ENCODE measurements at regions not wholly inside any gene's neighbourhood (a gene's known extent, or its start where the extent isn't known, plus 50 kb on each side); places are given as distances from the start of the nearest gene placed in this dataset.

DNA sequence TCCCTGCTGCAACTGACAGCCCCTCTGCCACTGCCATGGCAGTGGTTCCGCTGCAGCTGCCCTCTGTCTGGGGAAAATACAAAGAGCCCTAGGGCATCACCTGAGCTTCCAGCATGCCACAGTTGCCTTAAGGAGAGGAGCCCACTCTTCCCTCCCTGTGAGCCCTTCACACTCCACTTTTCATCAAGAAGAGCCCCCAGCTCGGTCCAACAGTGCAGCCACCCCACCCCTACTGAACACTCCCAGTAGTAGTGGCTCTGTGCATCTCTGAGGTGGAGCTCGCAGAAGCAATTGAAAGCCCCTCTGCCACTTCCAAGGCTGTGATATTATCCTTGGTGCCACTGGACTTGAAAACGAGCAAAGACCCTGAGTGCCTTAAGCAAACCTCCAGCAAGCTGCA lies 696.8 kb upstream of the COX7C start:
- Histone ChIP-seq H3K23ac (ENCODE audit: low read depth, low read length, poor library complexity) (no peak overlapping the region), H3K4me3 (ENCODE audit: low read length in 2 of 2) (no peak overlapping the region), H3K9ac (ENCODE audit: low read depth, low read length, poor library complexity) (no peak overlapping the region), H2BK120ac (ENCODE audit: low read depth, low read length) (no peak overlapping the region), H4K91ac (ENCODE audit: low read depth, low read length, poor library complexity) (no peak overlapping the region), H2AFZ (ENCODE audit: low read length) (no peak overlapping the region), H2BK15ac (ENCODE audit: low read length) (no peak overlapping the region), H3K27ac (replicated peaks; ENCODE audit: low read length) (no peak overlapping the region), H2BK12ac (ENCODE audit: low read length) (no peak overlapping the region), H3K27me3 (ENCODE audit: control insufficient read depth in 3 of 3, insufficient read depth in 3 of 3, low read depth in 1 of 3, low read length in 3 of 3) (no peaks in the 10 kb centered on the region), H2BK5ac (ENCODE audit: low read length) (no peak overlapping the region), H3K4me2 (ENCODE audit: insufficient read depth, low read length, poor library complexity, severe bottlenecking) (no peak overlapping the region), H3K18ac (ENCODE audit: low read length) (no peak overlapping the region), H3K79me1 (ENCODE audit: low read depth, low read length) (no peaks in the 10 kb centered on the region), H2AK5ac (ENCODE audit: low read depth, low read length) (no peak overlapping the region), H3K14ac (ENCODE audit: low read length) (no peak overlapping the region), H3K4me1 (ENCODE audit: control insufficient read depth in 2 of 2, insufficient read depth in 1 of 2, low read depth in 1 of 2, low read length in 2 of 2) (no peaks in the 10 kb centered on the region), H3K36me3 (replicated peaks in 1 of 2; ENCODE audit: control insufficient read depth in 2 of 2, insufficient read depth in 2 of 2, low read length in 2 of 2) (no peaks in the 10 kb centered on the region), H3K4ac (ENCODE audit: low read length) (no peak overlapping the region), H3K9me3 (replicated peaks in 1 of 2; ENCODE audit: control insufficient read depth in 2 of 2, insufficient read depth in 1 of 2, low read depth in 1 of 2, low read length in 2 of 2) (peaks cover 0 to 2% of the 10 kb centered on the region in 2 donors), H4K8ac (ENCODE audit: low read depth, low read length) (no peak overlapping the region)
- no CpG with 5 or more reads among the region's 4 CpGs for WGBS, 2 donors (ENCODE audit: extremely low coverage in 2 of 2, insufficient read length in 2 of 2, insufficient replicate concordance in 1 of 2)
- no peak for DNase-seq (ENCODE audit: low spot score)

DNA sequence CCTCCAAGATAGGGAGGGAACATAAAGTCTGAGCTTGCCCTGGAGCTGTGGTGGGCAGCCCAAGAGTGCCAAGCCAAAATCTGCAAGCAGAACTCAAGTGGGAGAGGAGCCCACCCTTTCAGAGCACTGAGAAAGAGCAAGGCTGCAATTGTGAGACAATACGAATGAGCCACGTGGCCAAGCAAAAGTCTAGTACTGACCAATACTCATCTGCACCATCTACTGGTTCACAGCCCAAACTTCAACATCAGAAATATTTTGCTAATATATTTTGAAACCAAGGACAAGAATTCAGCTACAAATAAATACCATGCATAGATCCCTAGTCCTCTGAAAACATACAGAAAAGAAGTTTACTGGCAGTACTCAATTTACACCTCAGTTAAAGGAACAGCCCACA lies 696.2 kb upstream of the COX7C start:
- H2BK12ac ChIP-seq (ENCODE audit: low read length): no peak overlapping the region
- H2AFZ ChIP-seq (ENCODE audit: low read length): peak overlapping the region; percentile 51
- no peak overlapping the region for H2AK5ac ChIP-seq (ENCODE audit: low read depth, low read length)
- H3K4ac ChIP-seq (ENCODE audit: low read length): no peak overlapping the region
- no CpG with 5 or more reads among the region's 2 CpGs for WGBS, 2 donors (ENCODE audit: extremely low coverage in 2 of 2, insufficient read length in 2 of 2, insufficient replicate concordance in 1 of 2)
- no peaks in the 10 kb centered on the region for H3K27me3 ChIP-seq (ENCODE audit: control insufficient read depth in 3 of 3, insufficient read depth in 3 of 3, low read depth in 1 of 3, low read length in 3 of 3)
- no peak overlapping the region for H2BK15ac ChIP-seq (ENCODE audit: low read length)
- no peaks in the 10 kb centered on the region for H3K79me1 ChIP-seq (ENCODE audit: low read depth, low read length)
- no peak overlapping the region for H3K27ac ChIP-seq (replicated peaks; ENCODE audit: low read length)
- no peak overlapping the region for H4K8ac ChIP-seq (ENCODE audit: low read depth, low read length)
- H3K14ac ChIP-seq (ENCODE audit: low read length): no peak overlapping the region
- no peaks in the 10 kb centered on the region for H3K4me1 ChIP-seq (ENCODE audit: control insufficient read depth in 2 of 2, insufficient read depth in 1 of 2, low read depth in 1 of 2, low read length in 2 of 2)
- peaks cover 0 to 2% of the 10 kb centered on the region in 2 donors for H3K9me3 ChIP-seq (replicated peaks in 1 of 2; ENCODE audit: control insufficient read depth in 2 of 2, insufficient read depth in 1 of 2, low read depth in 1 of 2, low read length in 2 of 2)
- H3K9ac ChIP-seq (ENCODE audit: low read depth, low read length, poor library complexity): no peak overlapping the region
- H3K23ac ChIP-seq (ENCODE audit: low read depth, low read length, poor library complexity): no peak overlapping the region
- H2BK120ac ChIP-seq (ENCODE audit: low read depth, low read length): no peak overlapping the region
- no peak overlapping the region for H2BK5ac ChIP-seq (ENCODE audit: low read length)
- no peak overlapping the region for H4K91ac ChIP-seq (ENCODE audit: low read depth, low read length, poor library complexity)
- H3K18ac ChIP-seq (ENCODE audit: low read length): no peak overlapping the region
- H3K4me2 ChIP-seq (ENCODE audit: insufficient read depth, low read length, poor library complexity, severe bottlenecking): no peak overlapping the region
- DNase-seq (ENCODE audit: low spot score): no peak
- H3K36me3 ChIP-seq (replicated peaks in 1 of 2; ENCODE audit: control insufficient read depth in 2 of 2, insufficient read depth in 2 of 2, low read length in 2 of 2): no peaks in the 10 kb centered on the region
- no peak overlapping the region for H3K4me3 ChIP-seq (ENCODE audit: low read length in 2 of 2)

DNA sequence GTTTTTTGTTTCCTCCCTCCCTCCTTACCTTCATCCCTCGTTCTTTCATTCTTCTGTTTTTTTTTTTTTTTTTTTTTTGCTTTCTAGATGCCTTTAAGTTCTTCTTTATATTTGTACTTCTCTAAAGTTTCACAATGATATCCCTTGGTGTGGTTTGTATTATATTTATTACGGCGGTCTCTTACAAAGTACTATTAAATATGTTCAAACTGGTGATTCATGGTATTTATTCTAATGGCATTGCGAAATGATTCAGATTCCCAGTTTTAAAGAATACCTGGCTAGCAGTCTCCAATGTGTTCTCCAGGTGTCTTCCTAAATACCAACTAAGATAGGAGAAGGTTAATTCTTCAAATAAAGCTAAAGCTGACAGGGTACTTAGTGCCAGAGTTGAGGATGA lies 690.1 kb upstream of the COX7C start:
- no peaks in the 10 kb centered on the region for H3K27me3 ChIP-seq (ENCODE audit: control insufficient read depth in 3 of 3, insufficient read depth in 3 of 3, low read depth in 1 of 3, low read length in 3 of 3)
- no peak overlapping the region for H2AK5ac ChIP-seq (ENCODE audit: low read depth, low read length)
- no peak overlapping the region for H3K4me2 ChIP-seq (ENCODE audit: insufficient read depth, low read length, poor library complexity, severe bottlenecking)
- H2BK120ac ChIP-seq (ENCODE audit: low read depth, low read length): no peak overlapping the region
- H3K18ac ChIP-seq (ENCODE audit: low read length): no peak overlapping the region
- H2BK15ac ChIP-seq (ENCODE audit: low read length): no peak overlapping the region
- no peak overlapping the region for H3K9ac ChIP-seq (ENCODE audit: low read depth, low read length, poor library complexity)
- H3K23ac ChIP-seq (ENCODE audit: low read depth, low read length, poor library complexity): no peak overlapping the region
- no peak overlapping the region for H2BK12ac ChIP-seq (ENCODE audit: low read length)
- H2BK5ac ChIP-seq (ENCODE audit: low read length): no peak overlapping the region
- H3K14ac ChIP-seq (ENCODE audit: low read length): no peak overlapping the region
- no peak overlapping the region for H3K27ac ChIP-seq (replicated peaks; ENCODE audit: low read length)
- H3K4me1 ChIP-seq (ENCODE audit: control insufficient read depth in 2 of 2, insufficient read depth in 1 of 2, low read depth in 1 of 2, low read length in 2 of 2): no peaks in the 10 kb centered on the region
- no peak for DNase-seq (ENCODE audit: low spot score)
- H3K36me3 ChIP-seq (replicated peaks in 1 of 2; ENCODE audit: control insufficient read depth in 2 of 2, insufficient read depth in 2 of 2, low read length in 2 of 2): no peaks in the 10 kb centered on the region
- no CpG with 5 or more reads among the region's 4 CpGs for WGBS, 2 donors (ENCODE audit: extremely low coverage in 2 of 2, insufficient read length in 2 of 2, insufficient replicate concordance in 1 of 2)
- no peak overlapping the region for H4K8ac ChIP-seq (ENCODE audit: low read depth, low read length)
- no peak overlapping the region for H3K4me3 ChIP-seq (ENCODE audit: low read length in 2 of 2)
- no peak overlapping the region for H4K91ac ChIP-seq (ENCODE audit: low read depth, low read length, poor library complexity)
- H3K79me1 ChIP-seq (ENCODE audit: low read depth, low read length): no peaks in the 10 kb centered on the region
- no peaks in the 10 kb centered on the region for H3K9me3 ChIP-seq (replicated peaks in 1 of 2; ENCODE audit: control insufficient read depth in 2 of 2, insufficient read depth in 1 of 2, low read depth in 1 of 2, low read length in 2 of 2)
- H3K4ac ChIP-seq (ENCODE audit: low read length): no peak overlapping the region
- H2AFZ ChIP-seq (ENCODE audit: low read length): no peak overlapping the region

- no peak overlapping the region for H3K4me3 ChIP-seq (ENCODE audit: low read length in 2 of 2)
- no peaks in the 10 kb centered on the region for H3K27me3 ChIP-seq (ENCODE audit: control insufficient read depth in 3 of 3, insufficient read depth in 3 of 3, low read depth in 1 of 3, low read length in 3 of 3)
- no peak overlapping the region for H2BK15ac ChIP-seq (ENCODE audit: low read length)
- H3K36me3 ChIP-seq (replicated peaks in 1 of 2; ENCODE audit: control insufficient read depth in 2 of 2, insufficient read depth in 2 of 2, low read length in 2 of 2): no peaks in the 10 kb centered on the region
- H3K9ac ChIP-seq (ENCODE audit: low read depth, low read length, poor library complexity): no peak overlapping the region
- no peak overlapping the region for H3K4ac ChIP-seq (ENCODE audit: low read length)
- no CpG with 5 or more reads among the region's 2 CpGs for WGBS, 2 donors (ENCODE audit: extremely low coverage in 2 of 2, insufficient read length in 2 of 2, insufficient replicate concordance in 1 of 2)
- no peak overlapping the region for H4K8ac ChIP-seq (ENCODE audit: low read depth, low read length)
- H2BK5ac ChIP-seq (ENCODE audit: low read length): no peak overlapping the region
- no peak overlapping the region for H2BK12ac ChIP-seq (ENCODE audit: low read length)
- no peak overlapping the region for H2BK120ac ChIP-seq (ENCODE audit: low read depth, low read length)
- no peak for DNase-seq (ENCODE audit: low spot score)
- H3K27ac ChIP-seq (replicated peaks; ENCODE audit: low read length): no peak overlapping the region
- no peaks in the 10 kb centered on the region for H3K4me1 ChIP-seq (ENCODE audit: control insufficient read depth in 2 of 2, insufficient read depth in 1 of 2, low read depth in 1 of 2, low read length in 2 of 2)
- no peaks in the 10 kb centered on the region for H3K9me3 ChIP-seq (replicated peaks in 1 of 2; ENCODE audit: control insufficient read depth in 2 of 2, insufficient read depth in 1 of 2, low read depth in 1 of 2, low read length in 2 of 2)
- no peak overlapping the region for H3K14ac ChIP-seq (ENCODE audit: low read length)
- H3K4me2 ChIP-seq (ENCODE audit: insufficient read depth, low read length, poor library complexity, severe bottlenecking): no peak overlapping the region
- no peak overlapping the region for H2AFZ ChIP-seq (ENCODE audit: low read length)
- H3K79me1 ChIP-seq (ENCODE audit: low read depth, low read length): no peaks in the 10 kb centered on the region
- H4K91ac ChIP-seq (ENCODE audit: low read depth, low read length, poor library complexity): no peak overlapping the region
- H3K23ac ChIP-seq (ENCODE audit: low read depth, low read length, poor library complexity): no peak overlapping the region
- H2AK5ac ChIP-seq (ENCODE audit: low read depth, low read length): no peak overlapping the region
- H3K18ac ChIP-seq (ENCODE audit: low read length): no peak overlapping the region
These were observed 688.0 kb upstream of the COX7C start for GRCh38 chr5:85929713-85930112.

Data from neuronal stem cell (in vitro differentiated cells).